H54 (cell line): ENCODE measurements at regions not wholly inside any gene's neighbourhood (a gene's known extent, or its start where the extent isn't known, plus 50 kb on each side); places are given as distances from the start of the nearest gene placed in this dataset.

Source experiments
- DNase-seq: peaks from one replicate; pipeline ENCODE4 v3.0.0; 2011; ENCODE audit warnings: low spot score, mixed read lengths; ENCODE audit not compliant: insufficient read length
- FAIRE-seq: peaks from 3 replicates; lab custom pipeline; 2011; peaks lifted over from hg19 to GRCh38; lab: Jason Lieb, UNC
- POLR2A ChIP-seq: IDR thresholded peaks from 2 replicates; pipeline ENCODE4 v1.6.1; 2011; ENCODE audit warnings: low read depth, mild to moderate bottlenecking, low read length

DNA sequence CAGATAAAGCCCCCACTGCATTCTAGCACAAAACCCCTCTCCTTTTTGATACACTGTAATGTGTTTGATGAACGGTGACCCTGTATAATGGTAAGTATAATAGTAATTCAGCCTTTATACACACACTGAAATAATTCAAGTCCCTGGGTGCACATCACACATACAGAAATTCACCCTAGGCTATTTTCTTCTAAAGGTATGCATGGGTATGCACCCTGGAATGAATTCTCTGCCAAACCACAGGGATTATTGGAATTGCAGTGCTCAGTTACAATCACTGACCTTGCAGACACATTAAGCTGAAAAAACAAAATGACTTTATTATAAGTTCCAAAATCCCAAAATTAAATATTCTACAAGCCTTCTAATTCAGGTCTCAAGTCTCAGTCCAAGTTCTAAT lies 245.9 kb upstream of the FAT3 start:
- FAIRE-seq: no peak
- DNase-seq: no peak
- no peak for TF ChIP-seq POLR2A

- DNase-seq (no peak), FAIRE-seq (no peak)
- no peak for TF ChIP-seq POLR2A
Measured at GRCh38 chr11:91972665-91973266, 251.9 kb upstream of the FAT3 start.

DNA sequence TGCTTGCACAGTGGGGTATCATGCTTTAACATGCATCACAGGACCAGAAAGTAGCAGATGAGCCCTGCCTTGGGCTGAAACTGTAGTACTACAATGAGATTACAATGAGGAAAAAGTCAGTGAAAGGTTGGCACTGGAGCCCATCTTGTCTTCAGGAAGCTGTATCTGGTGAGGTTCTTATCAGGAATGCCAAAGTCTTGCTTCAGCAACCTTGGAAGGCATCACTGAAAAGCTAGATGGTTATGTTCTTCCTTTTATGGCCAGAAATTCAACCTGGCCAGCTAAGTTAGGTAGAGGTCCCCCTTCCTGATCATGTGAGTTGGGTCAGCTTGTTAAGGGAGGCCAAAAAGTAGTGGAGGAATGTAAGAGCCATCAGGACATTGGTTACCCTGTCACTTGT lies 254.0 kb upstream of the FAT3 start:
- no peak for FAIRE-seq
- no peak for DNase-seq
- no peak for TF ChIP-seq POLR2A

- no peak for FAIRE-seq
- no peak for DNase-seq
- TF ChIP-seq POLR2A: no peak
Measured at GRCh38 chr11:91969486-91969885, 255.1 kb upstream of the FAT3 start.

GRCh38 chr11:91967691-91968045 lies 256.9 kb upstream of the FAT3 start:
- FAIRE-seq (no peak), DNase-seq (no peak)
- TF ChIP-seq POLR2A: no peak

DNA sequence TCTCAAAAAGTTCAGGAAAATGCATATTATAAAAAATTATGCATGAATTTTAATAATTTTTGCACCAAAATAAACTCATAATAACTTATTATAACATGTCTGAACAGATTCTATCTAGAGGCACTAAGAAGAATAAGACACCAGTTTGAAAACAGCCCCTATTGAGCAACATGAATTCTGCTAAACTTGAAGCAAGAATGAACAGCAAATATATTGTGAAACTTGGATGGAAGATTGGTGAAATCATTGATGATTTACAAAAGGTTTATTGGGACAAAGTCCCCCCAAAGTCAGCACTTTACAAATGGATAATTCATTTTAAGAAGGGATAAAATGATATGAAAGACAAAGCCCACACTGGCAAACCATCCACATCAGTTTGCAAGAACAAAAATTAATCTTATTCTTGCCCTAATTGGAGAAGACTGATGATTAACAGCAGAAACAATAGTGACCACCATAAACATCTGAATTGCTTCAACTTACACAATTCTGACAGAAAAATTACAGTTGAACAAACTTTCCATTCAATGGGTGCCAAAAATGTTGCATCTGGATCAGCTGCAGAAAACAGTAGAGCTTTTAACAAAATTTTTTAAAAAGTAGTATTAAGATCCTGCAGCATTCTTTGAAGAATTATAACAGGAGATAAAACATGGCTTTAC lies 257.5 kb upstream of the FAT3 start:
- FAIRE-seq: no peak
- no peak for DNase-seq
- TF ChIP-seq POLR2A: no peak

- TF ChIP-seq POLR2A: no peak
- FAIRE-seq: no peak
Measured at GRCh38 chr11:91966368-91966767, 258.2 kb upstream of the FAT3 start.

GRCh38 chr11:91960770-91961169 lies 263.8 kb upstream of the FAT3 start:
- FAIRE-seq: no peak
- no peak for DNase-seq
- TF ChIP-seq POLR2A: no peak

More at GRCh38 chr11:91966368-91966767, 258.2 kb upstream of the FAT3 start:
- no peak for DNase-seq

- no peak for TF ChIP-seq POLR2A
- FAIRE-seq (no peak), DNase-seq (no peak)
Measured at GRCh38 chr11:91959411-91959810, 265.2 kb upstream of the FAT3 start.

DNA sequence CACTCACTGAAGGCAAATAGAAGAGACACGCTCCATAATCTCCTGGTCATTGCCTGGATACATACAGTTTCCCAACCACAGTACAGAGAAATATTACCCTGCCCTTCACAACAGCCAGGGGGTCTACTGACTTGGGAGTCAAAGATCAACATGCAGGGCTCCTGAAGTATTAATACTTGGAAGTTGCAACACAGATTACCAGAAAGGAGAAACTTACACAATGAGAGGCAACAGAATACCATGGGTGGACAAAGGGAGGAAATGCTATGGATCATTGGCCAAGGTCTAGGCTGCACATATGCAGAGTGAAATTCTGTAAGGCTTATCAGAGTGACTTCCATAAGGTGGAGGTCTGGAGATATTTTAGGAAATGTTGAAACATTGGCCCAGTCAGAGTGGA lies 267.9 kb upstream of the FAT3 start:
- DNase-seq: no peak
- no peak for FAIRE-seq
- TF ChIP-seq POLR2A: no peak

- TF ChIP-seq POLR2A: no peak
- DNase-seq: no peak
- no peak for FAIRE-seq
Measured at GRCh38 chr11:91955206-91955605, 269.4 kb upstream of the FAT3 start.

DNA sequence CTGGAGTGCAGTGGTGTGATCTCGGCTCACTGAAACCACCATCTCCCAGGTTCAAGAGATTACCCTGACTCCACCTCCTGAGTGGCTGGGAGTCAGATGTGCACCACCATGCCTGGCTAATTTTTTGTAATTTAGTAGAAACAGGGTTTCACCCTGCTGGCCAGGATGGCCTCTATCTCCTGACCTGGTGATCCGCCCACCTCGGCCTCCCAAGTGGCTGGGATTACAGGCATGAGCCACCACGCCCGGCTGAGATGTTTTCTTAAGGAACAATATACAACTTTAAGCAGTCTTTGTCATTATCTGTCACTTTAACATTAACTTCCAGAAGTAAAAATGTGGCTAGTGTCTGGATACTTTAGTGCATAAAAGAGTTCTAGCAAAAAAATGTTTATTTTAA lies 272.6 kb upstream of the FAT3 start:
- no peak for DNase-seq
- no peak for TF ChIP-seq POLR2A
- no peak for FAIRE-seq

- FAIRE-seq (no peak), DNase-seq (no peak)
Measured at GRCh38 chr11:91947215-91947820, 277.3 kb upstream of the FAT3 start.

DNA sequence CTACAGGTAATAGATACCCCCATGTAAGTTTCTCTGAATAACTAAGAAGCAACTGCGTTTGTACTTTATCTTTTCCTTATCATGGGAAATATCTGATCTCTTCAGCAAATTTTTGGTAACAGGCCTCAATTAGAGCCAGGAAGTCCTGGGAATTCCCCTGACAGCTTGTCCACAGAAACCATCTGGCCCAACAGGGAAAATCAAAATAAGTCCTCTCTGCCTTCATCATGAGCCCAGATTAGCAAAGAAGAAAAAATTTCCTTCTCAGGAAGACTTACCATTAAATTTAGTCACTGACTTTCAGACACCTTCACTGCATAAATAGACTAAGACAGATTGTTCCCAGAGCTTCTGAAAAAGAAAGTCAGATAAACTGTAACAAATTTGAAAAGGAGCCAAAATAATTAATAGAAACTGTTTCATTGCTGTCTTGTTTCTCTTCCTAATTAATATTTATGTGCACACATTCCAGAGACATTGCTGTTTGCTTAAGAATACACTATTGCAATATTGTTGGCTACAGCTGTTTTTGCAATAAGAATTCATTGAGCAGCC lies 278.1 kb upstream of the FAT3 start:
- FAIRE-seq (no peak), DNase-seq (no peak)
- no peak for TF ChIP-seq POLR2A

More at GRCh38 chr11:91947215-91947820, 277.3 kb upstream of the FAT3 start:
- no peak for TF ChIP-seq POLR2A
